Thoracic aorta (tissue), 2 donors: ENCODE measurements at regions not wholly inside any gene's neighbourhood (a gene's known extent, or its start where the extent isn't known, plus 50 kb on each side); places are given as distances from the start of the nearest gene placed in this dataset.

Source experiments
- ATAC-seq: fragments of 150-250 bp; one replicate; pipeline ENCODE4 v1.8.0; 2017; ENCODE audit warnings: low read depth; ENCODE audit not compliant: insufficient number of reproducible peaks, low FRiP score
- DNase-seq: peaks from one replicate; pipeline ENCODE4 v3.0.0-alpha.2; 2020; ENCODE audit warnings: low spot score
- H3K27ac ChIP-seq, 2 donors: fragments of 200-600 bp; sonication (generic); 1 replicate in 1 of 2; 2 replicates in 1 of 2; pipeline ENCODE4 v1.5.1; 2016; ENCODE audit warnings: mild to moderate bottlenecking in 2 of 2, moderate library complexity in 2 of 2
- H3K27me3 ChIP-seq: fragments of 200-600 bp; sonication (generic); replicated peaks from 2 replicates; pipeline ENCODE4 v1.6.0; 2016; ENCODE audit warnings: mild to moderate bottlenecking; ENCODE audit not compliant: insufficient read depth
- H3K36me3 ChIP-seq: fragments of 200-600 bp; sonication (generic); one replicate; pipeline ENCODE4 v1.5.1; 2016
- H3K4me1 ChIP-seq, 2 donors: fragments of 200-600 bp; sonication (generic); 1 replicate in 1 of 2; 2 replicates in 1 of 2; pipeline versions ENCODE4 v1.5.1 to v1.6.0; 2016; ENCODE audit warnings: low read depth in 2 of 2, mild to moderate bottlenecking in 1 of 2; ENCODE audit not compliant: control insufficient read depth in 1 of 2
- H3K4me3 ChIP-seq: fragments of 200-600 bp; sonication (generic); 2 replicates; pipeline ENCODE4 v1.5.1; 2016; ENCODE audit warnings: mild to moderate bottlenecking
- H3K9me3 ChIP-seq: fragments of 200-600 bp; sonication (generic); 2 replicates; pipeline ENCODE4 v1.5.1; 2016
- TF ChIP-seq, protein P1 (sequence below): fragments of 200-600 bp; sonication (generic); IDR thresholded peaks from one replicate; pipeline ENCODE4 v1.5.1; 2019; ENCODE audit warnings: antibody characterized with exemption

DNA sequence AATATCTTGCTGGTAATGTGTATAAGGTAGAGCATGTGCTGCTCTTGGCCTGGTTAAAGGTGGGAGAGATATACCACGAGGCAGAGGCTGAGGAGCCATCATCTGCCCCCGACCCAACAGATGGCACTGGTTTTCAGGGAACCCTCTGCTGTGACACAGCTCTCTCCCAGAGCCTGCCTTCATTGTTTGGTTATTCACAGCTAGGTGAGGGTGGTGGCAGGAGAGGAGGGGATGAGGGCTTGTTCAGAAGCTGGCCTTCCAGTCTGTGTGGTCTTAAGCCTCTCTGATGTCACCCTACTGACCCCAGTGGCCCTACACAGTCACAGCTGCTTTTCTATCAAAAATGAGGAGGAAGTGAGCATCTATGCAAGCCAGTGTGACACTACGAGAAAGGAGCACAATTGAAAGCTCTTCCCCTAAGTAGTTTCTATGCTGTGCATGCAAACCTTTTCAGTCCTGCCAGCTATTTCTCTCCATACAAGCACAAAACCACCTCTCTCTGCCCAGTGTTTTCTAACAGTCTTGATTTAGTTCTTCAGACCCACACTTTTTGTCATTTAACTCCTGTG lies 258.4 kb upstream of the AGTR1 start:
- H3K4me3 ChIP-seq: no peak overlapping the region
- TF ChIP-seq, protein P1, sequence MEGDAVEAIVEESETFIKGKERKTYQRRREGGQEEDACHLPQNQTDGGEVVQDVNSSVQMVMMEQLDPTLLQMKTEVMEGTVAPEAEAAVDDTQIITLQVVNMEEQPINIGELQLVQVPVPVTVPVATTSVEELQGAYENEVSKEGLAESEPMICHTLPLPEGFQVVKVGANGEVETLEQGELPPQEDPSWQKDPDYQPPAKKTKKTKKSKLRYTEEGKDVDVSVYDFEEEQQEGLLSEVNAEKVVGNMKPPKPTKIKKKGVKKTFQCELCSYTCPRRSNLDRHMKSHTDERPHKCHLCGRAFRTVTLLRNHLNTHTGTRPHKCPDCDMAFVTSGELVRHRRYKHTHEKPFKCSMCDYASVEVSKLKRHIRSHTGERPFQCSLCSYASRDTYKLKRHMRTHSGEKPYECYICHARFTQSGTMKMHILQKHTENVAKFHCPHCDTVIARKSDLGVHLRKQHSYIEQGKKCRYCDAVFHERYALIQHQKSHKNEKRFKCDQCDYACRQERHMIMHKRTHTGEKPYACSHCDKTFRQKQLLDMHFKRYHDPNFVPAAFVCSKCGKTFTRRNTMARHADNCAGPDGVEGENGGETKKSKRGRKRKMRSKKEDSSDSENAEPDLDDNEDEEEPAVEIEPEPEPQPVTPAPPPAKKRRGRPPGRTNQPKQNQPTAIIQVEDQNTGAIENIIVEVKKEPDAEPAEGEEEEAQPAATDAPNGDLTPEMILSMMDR: no peak

DNA sequence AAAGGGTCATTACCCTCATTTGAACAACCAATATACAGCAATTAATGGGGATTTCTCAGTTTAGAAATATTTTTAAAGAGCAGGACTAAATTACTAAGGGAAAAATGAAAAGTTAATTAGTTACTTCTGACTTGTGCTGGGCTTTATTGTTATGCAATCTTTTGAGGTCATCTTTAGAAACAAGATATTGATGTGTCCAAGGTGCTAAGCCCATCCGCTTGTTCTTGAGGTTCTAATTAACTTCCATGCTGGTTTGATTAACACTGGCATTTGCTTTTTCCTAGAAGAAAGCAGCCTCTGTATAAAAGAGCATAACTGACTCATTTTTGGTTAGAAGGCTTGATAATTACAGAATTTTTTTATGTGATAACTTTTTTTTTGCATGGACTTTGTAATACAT lies 256.5 kb upstream of the AGTR1 start:
- Histone ChIP-seq H3K27me3 (no peaks in the 10 kb centered on the region), H3K4me3 (no peak overlapping the region), H3K27ac (no peak overlapping the region), H3K4me1 (no peaks in the 10 kb centered on the region), H3K9me3 (no peaks in the 10 kb centered on the region), H3K36me3 (no peaks in the 10 kb centered on the region)
- ATAC-seq: no peak
- TF ChIP-seq, protein P1: no peak
- no peak for DNase-seq

More for the DNA sequence above, 258.4 kb upstream of the AGTR1 start:
- H3K27ac ChIP-seq: no peak overlapping the region
- DNase-seq (no peak), ATAC-seq (no peak)
- H3K9me3 ChIP-seq: no peaks in the 10 kb centered on the region
- H3K36me3 ChIP-seq: no peaks in the 10 kb centered on the region
- H3K4me1 ChIP-seq: no peaks in the 10 kb centered on the region
- no peaks in the 10 kb centered on the region for H3K27me3 ChIP-seq

- H3K27ac ChIP-seq: no peak overlapping the region
- no peaks in the 10 kb centered on the region for H3K4me1 ChIP-seq
- H3K36me3 ChIP-seq: no peaks in the 10 kb centered on the region
- no peaks in the 10 kb centered on the region for H3K9me3 ChIP-seq
- ATAC-seq: no peak
- H3K27me3 ChIP-seq: no peaks in the 10 kb centered on the region
- no peak for DNase-seq
- TF ChIP-seq, protein P1: no peak
- H3K4me3 ChIP-seq: no peak overlapping the region
Measured at GRCh38 chr3:148450819-148451218, 246.9 kb upstream of the AGTR1 start.

GRCh38 chr3:148451969-148452368 lies 245.7 kb upstream of the AGTR1 start:
- ATAC-seq (no peak), DNase-seq (no peak)
- no peak overlapping the region for H3K4me3 ChIP-seq
- no peaks in the 10 kb centered on the region for H3K9me3 ChIP-seq
- H3K27me3 ChIP-seq: no peaks in the 10 kb centered on the region
- TF ChIP-seq, protein P1: no peak
- H3K36me3 ChIP-seq: no peaks in the 10 kb centered on the region
- H3K4me1 ChIP-seq: no peaks in the 10 kb centered on the region
- H3K27ac ChIP-seq: no peak overlapping the region

- H3K27ac ChIP-seq: no peak overlapping the region
- no peaks in the 10 kb centered on the region for H3K4me1 ChIP-seq
- DNase-seq (no peak), ATAC-seq (no peak)
- H3K36me3 ChIP-seq: no peaks in the 10 kb centered on the region
- TF ChIP-seq, protein P1: no peak
- no peaks in the 10 kb centered on the region for H3K27me3 ChIP-seq
- no peaks in the 10 kb centered on the region for H3K9me3 ChIP-seq
- no peak overlapping the region for H3K4me3 ChIP-seq
Measured at GRCh38 chr3:148453781-148454191, 243.9 kb upstream of the AGTR1 start.
